Endothelial cell of hepatic sinusoid (primary cell): ENCODE measurements at regions not wholly inside any gene's neighbourhood (a gene's known extent, or its start where the extent isn't known, plus 50 kb on each side); places are given as distances from the start of the nearest gene placed in this dataset.
"Not testable (repeated sequence)": the region's sequence is repeated elsewhere in the genome, so short reads cannot be mapped to it uniquely, and the experiment has no call there.

ENCODE experiments used
- in situ Hi-C: cut with HindIII; loops from 2 replicates; pipeline ENCODE4 v1.10.0; 2017; ENCODE audit warnings: low sequenced_read_pairs

DNA sequence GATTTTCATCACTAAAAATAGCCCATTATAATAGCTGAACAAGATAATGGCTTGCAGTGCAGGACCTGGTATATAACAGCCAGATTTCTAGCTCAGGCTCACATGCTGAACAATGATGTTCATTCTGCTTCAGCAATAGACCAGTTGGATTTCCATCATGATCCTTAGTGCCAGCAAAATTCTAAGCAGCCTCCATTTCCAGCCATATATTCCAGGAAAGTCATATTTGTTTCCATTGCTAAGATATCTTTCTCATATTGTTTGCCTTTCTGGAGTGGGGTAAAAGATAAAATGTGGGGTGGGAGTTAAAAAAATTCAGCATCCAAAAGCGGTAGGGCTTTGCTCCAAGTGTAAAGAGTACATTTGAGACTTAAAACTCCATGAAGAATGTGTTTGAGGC is 2344.1 kb downstream of the PCDH7 start:
- in situ Hi-C loops: no loop called here

DNA sequence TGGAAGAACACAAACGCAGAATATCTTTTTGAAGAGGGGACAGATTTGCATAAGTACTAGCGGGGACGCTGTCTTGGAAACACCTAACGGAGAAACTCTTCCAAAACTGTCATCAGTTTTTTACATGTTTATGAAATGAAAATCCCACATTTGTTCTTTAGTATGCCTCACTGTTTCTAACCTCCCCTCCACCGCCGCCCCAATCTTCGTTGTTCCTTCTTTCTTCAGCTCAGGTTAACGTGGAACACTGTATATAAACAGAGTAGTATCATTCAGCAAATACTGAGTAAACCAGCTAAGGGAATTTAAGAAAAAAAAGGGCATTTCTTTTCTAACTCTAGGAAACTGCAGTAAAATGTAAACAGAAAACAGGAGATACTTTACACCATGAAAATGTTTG is 2345.6 kb downstream of the PCDH7 start:
- in situ Hi-C loops: no loop called here

DNA sequence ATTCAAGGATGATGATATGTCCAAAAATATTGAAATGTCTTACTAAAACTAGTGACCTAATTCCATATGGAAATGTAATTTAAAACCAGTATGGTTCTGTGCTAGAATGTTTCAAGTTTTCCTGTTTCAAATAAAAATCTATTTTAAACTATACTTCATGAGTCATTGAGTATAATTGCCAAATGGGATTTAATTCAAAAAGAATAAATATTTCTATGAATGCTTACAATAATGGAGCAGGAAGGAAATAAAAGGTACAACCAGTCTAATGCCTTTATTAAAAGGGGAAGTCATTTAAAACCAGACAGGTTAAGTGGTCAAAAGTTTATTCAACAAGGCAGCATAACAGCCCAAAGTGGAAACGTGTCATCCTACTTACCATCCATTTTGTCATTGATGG is 2347.1 kb downstream of the PCDH7 start:
- in situ Hi-C loops: no loop called here

DNA sequence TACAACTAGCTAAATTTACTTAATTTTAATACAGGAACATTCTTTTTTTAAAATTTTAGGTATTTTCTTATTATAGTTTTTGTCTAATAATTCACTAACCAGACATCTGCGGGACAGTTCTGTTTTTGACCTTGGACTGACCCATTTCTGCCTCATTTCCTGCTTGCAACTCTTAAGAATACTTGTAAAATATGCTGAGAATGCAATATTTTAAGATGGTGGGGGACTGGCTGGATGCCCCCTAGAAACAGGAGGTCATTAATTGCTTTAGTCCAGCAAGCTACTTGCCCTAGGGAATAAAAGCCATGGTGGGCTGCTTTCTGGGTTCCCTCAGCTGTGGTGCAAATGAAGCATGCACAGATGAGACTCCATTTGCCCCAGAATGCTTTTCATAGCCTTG is 2348.4 kb downstream of the PCDH7 start:
- in situ Hi-C loops: no loop called here

DNA sequence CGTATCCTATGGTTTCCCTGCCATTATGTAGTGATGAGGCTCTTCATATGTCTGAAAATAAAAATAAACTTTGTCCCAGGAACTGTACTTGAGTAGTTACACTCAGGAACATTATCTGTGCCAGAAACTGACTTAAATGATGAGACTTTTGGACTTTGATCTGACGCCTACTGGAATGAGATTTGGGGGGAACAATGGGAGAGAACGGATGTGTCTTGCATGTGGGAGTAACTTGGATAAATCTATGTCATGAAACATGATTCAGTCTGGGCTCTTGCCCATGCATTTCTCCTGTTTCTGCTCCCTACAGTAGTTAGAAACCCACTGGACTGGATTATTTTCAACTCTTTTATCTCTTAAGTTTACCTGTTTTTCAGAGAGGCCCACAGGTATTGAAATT is 2351.4 kb downstream of the PCDH7 start:
- in situ Hi-C loops: no loop called here

DNA sequence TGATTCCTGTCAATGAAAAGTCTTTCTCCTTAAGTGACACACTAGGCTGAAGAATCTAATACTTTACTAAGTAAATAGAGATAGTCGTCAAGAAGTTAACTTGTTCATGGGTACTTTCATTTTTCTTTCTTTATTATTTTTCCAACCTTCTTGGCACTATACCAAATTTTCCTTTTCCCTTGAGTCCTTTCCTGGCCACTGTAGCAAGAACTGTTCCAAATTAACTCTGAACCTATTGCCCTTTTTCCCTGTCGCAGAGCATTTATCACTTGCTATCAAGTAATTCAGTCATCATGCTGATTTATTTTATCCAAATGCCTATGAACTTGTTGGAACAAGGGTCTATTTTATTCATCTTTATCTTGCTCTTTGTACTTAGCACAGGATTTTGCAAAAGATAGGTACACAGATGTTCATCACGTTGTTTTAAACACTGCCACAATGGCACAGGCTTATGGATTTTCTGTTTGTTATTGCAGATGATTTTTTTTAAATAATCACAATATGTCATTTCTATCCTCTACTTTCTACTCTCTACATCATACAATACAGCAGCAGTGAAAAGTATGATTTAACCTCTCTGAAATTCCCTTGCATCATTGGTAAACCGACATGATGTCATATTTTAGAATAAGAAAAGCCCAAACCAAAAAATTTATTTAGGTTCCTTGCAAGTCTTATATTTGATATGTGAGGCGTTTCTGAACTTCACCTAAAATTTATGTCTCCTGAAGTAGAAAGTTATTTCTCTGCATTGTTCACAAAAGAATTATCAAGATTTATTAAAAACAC is 2352.3 kb downstream of the PCDH7 start:
- in situ Hi-C loops: no loop called here

DNA sequence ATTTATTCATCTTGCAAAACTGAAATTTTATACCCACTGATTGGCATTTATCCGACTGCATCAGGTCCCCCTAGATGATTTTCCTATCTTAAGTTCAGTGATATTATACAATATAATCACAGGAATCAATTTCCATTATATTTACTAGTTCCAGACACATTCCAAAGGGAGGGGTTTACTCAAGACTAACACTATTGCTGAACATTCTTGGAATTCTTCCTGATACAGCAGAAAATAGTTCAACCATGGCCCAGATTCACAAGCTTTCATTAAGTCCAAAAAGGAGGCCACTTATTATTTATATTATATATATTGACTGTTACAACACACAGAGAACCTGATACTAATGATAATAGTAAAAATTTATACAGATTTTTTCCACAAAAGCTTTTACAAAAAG is 2353.6 kb downstream of the PCDH7 start:
- in situ Hi-C loops: no loop called here

DNA sequence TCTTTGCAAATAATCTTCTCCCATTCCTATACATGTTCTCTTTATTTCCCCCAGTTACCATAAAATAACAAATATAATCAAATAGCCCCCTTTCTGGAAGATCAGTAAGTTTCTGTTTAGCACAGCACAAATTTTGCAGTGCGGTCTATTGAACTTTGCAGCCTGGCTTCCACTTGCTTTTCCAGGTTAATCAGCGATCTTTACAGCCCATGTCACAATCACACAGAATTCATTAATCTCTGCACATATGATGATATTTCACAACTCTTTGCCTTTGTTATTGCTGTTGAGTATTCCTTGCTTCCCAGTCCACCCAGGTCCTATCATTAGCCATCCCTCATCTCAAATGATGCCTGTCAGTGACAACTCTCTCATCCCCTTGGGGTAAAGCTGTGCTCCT is 2358.0 kb downstream of the PCDH7 start:
- in situ Hi-C loops: no loop called here

DNA sequence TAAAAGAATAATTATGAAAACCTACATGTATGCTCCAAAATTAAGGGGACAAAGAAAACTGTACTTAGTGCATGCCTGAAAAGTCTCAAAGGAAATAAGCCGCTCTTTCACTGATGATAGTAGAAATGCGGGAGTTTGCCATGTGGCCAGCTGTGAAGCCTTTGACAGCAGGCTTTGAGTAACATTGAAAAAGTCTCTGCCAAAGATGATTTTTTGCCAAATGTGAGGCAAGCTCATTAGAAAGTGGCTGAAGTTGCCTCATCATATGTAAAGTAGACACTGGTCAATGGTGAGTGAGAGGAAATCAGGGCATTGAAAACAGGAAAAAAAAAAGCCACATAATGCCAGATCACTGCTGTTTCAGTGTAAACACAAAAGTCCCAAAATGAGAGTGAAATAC is 2360.1 kb downstream of the PCDH7 start:
- in situ Hi-C loops: no loop called here

DNA sequence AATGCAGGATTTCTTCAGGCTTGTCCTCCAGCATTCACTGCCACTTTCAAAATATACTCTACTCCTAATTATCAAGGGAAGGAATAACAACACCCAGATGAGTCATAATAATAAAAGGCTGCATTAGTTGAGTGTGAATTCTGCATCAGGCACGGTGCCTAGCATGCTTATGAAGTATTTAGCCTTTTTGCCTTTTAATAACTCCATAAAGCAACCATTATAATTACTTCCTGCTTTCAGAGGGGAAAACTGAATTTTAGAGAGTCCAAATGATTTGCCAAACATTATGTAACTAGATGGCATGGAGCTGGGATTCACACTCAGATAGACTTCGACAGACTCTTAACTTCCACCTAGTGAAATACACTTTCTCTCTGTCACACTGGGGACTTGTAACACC is 2365.5 kb downstream of the PCDH7 start:
- in situ Hi-C loops: no loop called here

DNA sequence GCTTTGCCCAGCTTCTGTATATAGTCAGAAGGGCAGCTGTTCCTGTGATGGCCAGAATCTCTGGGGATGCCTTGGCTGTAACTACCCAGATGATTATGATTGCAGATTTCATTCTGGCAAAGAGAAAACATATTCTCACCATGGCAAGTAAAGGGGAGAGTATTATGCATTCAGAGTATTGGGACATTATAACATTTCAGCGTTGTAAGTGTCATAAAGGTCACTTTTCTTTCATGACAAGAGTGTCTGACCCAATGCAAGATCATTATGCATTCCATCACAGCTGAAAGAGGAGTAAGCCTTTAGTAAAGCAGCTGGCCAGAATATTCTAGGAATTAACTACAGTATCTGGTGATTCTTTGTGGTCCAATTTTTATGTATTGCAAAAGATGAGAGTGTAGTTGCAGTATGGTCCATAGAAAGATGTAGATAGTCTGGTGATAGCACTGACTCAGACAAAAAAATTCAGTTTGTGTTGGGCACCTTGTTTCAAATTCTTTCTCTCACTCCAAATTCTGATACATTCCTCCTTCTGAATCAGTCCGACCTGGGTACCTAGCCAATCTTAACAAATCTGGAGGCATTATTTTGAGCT is 2366.3 kb downstream of the PCDH7 start:
- in situ Hi-C loops: no loop called here

DNA sequence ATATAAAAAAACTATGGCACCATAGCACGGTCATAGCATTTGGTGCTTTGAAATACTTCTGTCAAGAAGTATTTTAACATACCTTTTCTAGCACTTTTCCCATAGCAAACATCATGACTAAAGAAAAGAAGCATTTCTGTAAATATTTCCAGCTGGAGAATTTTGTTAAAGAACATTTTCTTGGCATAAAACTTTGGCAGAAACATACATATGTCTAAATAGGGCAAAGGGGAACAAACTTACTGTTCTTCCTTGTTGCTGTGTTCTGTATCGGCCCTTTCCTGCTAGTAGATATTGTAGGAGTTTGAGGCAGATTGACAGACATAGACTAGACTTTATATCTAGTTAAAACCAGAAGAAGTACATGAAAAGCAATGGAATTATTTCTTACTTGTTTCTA is 2368.5 kb downstream of the PCDH7 start:
- in situ Hi-C loops: no loop called here

DNA sequence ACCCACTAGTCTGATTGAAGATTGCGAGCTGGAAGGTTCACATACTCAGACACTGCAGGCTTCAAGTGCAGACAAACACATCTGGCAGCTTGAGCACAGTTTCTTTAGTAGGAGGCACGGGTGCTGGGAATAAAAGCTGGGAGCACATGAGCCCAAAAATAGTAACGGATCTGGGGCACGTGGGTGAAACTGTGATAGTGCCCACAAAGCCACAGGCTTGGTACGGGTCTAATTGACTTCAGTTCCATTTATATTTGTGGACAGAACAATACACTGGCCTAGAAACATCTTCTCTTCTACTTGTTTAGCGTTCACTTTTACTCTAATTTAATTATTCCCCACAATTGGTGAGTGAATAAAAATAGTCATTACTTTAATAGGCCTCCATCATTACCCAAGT is 2370.7 kb downstream of the PCDH7 start:
- in situ Hi-C loops: no loop called here

DNA sequence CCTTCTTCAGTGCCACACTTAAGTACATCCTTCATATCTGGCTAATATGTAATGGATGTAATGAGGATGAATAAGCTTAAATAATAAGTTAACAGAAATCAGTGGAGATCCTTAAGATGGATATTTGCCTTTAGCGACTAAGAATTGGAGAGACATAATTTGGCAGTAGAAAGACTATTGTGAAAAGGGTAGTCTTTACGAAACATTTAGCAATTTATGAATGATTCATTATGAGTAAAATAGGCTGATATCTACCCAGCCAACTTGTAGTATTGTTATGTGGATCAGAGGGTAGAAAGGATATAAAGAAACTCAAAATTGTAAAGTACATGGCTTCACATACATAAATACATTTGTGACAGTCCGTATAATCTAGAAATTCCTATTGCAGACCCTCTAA is 2371.8 kb downstream of the PCDH7 start:
- in situ Hi-C loops: no loop called here

DNA sequence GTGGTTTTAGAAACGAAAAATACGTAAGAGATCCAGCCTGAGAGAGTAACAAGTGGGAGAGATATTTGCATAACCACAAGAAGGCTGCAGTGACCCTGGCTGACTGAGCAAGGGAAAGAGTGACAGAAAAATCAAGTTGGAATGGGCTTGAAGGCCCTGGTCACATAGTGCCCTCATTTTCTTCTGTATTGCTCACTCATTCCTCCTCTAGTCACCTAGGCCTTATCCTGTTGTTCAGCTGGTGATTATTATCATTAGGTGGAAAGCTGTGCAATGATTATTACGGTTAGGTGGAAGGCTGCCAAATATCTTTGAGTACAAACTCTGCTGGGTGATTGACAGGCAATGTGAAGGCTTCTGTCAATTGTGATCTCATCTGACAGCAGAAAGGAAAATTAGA is 2384.1 kb downstream of the PCDH7 start:
- in situ Hi-C loops: no loop called here

DNA sequence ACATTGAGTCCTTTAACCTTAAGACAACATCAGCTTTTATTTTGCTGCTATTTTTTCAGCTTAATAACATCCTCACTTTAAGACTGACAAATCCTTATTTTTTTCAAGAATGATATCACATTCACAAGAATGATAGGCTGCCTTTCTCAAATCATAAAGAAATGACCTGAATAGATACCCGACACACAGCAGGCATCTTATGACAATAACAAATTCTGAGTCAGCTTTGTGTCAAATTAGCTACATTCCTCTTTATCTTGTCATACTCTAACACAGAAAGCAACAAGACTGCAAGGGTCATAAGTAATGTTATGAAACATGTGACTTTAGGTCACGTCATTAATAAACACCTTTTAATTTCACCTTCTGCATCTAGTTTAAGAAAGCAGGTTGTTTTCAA is 2387.6 kb downstream of the PCDH7 start:
- in situ Hi-C loops: no loop called here

DNA sequence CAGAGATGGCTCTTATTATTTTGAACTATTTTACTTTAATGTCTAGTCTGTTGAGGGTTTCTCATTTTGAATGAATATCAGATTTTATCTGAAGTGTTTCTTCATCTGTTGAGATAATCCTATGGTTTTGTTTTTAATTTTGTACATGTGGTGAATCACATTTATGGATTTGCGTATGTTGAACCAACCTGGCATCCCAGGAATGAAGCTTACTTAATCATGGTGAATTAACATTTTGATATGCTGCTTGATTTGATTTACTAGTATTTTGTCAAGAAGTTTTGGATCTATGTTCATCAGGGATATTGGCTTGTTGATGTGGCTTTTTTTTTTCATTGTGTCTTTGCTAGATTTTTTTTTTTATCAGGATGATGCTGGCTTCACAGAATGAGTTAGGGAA is 2390.9 kb downstream of the PCDH7 start:
- in situ Hi-C loops: no loop called here

DNA sequence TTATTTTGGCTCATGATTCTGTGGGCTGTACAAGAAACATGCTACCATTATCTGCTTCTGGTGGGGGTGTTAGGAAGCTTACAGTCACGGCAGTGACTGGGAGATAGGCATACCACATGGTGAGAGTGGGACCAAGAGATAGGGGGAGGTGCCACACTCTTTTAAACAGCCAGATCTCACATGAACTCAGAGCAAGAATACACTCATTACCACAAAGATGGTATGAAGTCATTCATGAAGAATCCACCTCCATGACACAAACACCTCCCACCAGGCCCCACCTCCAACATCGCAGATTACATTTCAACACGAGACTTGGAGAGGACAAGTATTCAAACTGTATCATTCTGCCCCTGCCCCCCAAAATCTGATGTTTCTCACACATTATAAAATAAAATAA is 2396.7 kb downstream of the PCDH7 start:
- in situ Hi-C loops: no loop called here

DNA sequence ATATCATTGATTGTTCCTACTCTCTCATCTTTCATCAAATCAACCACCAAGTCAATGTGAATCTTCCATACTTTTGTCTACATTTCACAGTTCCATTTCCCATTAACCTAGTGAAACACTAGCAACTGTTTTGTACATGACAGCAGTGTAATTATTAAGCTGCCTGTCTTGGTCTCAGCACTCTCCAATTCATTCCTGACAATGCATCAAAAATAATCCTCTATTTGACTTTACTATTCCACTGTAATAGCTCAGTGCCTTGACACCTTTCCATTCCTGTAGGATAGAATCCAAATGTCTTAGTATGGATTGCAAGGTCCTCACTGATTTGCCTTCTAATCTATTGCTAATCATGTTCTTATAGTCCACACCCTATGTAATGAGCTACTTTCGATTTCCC is 2405.8 kb downstream of the PCDH7 start:
- in situ Hi-C loops: no loop called here

DNA sequence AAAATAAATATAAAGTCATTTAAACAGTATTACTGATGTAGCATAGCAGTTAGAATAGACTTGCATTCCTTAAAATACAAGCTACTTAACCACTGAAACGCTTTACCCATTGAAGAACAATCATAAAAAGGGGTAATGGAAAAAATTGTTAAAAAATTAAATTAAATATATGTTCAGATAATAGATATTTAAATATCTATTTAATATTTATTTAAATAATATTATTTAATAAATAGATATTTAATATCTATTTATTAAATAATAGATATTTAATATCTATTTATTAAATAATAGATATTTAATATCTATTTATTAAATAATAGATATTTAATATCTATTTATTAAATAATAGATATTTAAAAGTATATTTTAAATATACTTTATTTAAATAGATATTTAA is 2410.5 kb downstream of the PCDH7 start:
- in situ Hi-C loops: not testable (repeated sequence)

DNA sequence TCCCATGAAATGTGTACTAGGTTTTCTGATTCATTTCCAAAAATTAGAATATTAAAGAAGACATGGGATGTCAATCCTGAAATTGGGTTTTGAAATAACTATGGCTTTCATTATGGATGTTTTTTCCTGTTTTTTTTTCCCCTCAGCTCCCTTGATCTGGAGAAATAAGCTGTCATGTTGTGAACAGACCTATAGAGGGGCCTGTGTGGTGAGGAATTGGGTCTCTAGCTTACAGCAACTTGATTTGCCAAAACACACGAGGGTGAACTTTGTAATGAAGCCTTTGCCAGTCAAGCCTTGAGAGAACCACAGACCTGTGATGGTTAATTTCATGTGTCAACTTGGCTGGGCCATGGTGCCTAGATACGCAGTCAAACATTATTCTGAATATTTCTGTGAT is 2413.6 kb downstream of the PCDH7 start:
- in situ Hi-C loops: no loop called here

DNA sequence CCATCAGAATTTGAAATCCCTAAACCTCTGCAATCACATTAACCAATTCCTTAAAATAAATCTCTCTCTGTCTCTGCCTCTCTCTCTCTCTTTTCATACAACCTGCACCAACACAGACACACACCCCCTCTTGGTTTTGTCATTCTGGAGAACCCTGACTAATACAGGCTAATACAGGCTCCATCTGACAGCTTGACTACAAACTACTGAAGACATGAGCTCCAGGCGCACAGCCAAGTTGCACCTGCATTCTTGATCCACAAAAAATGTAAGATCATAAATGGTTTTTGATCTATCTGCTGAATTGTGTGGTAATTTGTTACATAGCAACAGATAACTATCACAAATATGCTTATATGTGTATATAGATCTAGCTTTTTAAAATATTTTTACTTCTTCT is 2414.2 kb downstream of the PCDH7 start:
- in situ Hi-C loops: no loop called here
